IPS DF 19.7 (cell line): ENCODE measurements at regions not wholly inside any gene's neighbourhood (a gene's known extent, or its start where the extent isn't known, plus 50 kb on each side); places are given as distances from the start of the nearest gene placed in this dataset.
"Not testable (repeated sequence)": the region's sequence is repeated elsewhere in the genome, so short reads cannot be mapped to it uniquely, and the experiment has no call there.

ENCODE experiments used
- DNase-seq: peaks from one replicate; pipeline ENCODE4 v3.0.0-alpha.2; 2013; ENCODE audit warnings: low read depth, low spot score

DNA sequence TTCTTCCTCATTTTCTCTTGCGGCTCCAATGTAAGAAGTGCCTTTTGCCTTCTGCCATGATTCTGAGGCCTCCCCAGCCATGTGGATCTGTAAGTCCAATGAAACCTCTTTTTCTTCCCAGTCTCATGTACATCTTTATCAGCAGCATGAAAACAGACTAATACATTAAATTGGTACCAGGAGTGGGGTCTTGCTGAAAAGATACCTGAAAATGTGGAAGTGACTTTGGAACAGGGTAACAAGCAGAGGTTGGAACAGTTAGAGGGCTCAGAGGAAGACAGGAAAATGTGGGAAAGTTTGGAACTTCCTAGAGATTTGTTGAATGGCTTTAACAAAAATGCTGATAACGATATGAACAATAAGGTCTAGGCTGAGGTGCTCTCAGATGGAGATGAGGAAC, 316.7 kb upstream of the HS3ST5 start:
- no peak for DNase-seq

DNA sequence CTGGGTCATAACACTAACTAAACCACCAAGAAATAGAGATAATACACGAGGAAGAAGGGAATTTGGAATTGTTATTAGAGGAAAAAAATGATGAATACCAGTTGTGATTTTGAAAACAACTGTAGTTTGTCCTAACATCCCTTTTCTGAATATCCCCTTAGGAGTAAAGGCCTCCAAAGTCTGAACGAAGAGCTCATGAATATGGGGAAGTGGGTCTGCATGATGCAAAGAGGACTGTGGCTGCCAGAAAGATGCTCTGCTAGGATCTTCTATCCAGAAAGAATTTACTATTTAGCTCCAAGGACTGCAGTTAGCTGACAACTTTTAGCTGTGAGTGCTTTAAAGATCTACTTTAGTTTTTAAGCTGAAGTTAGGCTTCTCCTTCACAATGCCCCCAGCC, 308.8 kb upstream of the HS3ST5 start:
- DNase-seq: no peak

DNA sequence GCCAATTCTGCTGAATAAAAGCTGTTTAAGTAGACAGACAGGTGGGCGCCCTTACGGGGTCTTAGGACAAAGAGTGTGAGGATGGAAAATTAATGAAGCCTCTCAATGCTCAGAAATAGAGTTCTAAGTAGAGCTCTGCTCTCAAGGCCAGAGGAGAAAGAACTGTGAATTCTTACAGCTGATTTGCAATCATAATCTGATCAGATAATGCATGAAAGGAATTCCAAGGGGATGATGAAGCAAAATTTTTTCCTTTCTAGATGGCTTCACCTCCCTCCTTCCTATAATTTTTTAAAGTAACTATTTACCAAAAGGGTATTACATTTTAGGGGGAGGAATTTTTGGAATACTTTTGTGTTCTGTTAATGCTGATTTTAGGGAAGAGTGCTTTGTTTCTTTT, 308.1 kb upstream of the HS3ST5 start:
- DNase-seq: no peak

DNA sequence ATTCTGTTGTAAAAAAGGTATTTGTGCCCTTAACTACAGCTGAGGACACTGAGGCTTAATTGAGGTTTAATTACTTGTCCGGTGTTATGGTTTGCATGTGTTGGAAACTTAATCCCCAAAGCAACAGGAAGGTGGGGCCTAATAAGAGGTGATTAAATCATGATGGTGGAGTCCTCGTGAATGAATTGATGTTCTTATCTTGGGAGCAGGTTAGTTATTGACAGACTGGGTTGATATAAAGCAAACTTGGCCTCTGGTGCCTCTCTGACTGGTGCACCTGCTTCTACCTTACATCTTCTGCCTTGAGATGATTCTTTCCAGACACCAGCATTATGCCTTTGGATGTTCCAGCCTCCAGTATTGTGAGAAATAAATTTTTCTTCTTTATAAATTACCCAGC, 306.5 kb upstream of the HS3ST5 start:
- DNase-seq: no peak

DNA sequence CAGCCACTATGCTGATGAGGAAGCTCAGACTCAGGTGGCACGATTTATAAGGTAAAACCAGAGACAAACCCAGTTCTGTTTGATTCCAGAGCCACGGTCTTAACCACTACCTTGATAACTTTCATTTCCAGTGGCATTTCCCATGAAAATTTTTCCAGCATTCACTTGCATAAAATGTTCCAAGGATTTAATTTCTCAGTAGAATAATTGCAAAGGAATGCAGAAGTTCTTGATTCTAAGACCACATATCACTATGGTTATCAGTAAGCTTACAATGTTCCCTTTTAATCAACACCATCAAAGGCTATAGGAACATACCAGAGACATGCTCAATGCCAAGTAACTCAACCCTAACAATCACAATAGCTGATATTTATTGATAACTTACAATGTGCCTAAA, 306.0 kb upstream of the HS3ST5 start:
- DNase-seq: no peak

DNA sequence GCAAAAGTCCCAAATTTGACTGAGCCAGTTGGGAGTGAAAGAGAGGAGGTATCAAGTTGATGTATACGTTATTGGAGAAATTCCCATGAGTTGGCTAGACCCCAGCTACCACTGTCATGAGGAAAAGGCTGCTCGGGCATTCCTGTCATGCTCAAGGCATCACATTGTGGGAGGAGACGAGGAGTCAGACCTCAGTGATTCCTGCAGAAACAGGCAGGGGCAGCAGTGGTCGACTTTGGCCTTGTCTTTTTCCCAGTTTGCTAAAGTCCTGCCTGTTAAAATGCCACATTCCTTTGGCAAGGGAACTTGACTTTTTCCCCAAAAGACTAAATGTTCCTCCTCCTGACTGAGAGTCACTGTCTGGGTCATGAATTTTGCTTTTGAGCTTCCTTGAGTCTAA, 295.5 kb upstream of the HS3ST5 start:
- peak; percentile 59 for DNase-seq

DNA sequence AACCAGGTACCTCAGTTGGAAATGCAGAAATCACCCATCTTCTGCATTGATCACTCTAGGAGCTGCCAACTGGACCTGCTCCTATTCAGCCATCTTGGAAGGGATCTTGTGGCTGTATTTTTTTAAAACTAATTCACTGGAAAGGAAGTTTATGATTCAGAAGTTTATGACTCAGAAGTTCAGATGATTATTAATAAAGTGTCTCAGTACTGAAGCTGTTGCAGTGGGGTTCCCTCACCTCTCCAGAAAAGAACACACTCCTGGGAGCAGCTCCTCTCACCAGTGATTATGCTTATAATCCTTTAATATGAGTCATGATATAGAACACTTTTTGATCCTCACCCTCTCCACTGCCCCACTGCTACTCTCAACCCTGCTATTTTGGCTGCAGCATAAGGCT, 291.2 kb upstream of the HS3ST5 start:
- DNase-seq: no peak

DNA sequence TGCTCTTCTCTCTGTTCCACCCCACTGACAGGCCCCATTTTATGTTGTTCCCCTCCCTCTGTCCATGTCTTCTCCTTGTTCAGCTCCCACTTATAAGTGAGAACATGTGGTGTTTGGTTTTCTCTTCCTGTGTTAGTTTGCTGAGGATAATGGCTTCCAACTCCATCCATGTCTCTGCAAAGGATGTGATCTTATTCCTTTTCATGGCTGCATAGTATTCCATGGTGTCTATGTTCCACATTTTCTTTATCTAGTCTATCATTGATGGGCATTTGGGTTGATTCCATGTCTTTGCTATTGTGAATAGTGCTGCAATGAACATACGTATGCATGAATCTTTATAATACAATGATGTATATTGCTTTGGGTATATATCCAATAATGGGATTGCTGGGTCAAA, 283.4 kb upstream of the HS3ST5 start:
- not testable (repeated sequence) for DNase-seq

DNA sequence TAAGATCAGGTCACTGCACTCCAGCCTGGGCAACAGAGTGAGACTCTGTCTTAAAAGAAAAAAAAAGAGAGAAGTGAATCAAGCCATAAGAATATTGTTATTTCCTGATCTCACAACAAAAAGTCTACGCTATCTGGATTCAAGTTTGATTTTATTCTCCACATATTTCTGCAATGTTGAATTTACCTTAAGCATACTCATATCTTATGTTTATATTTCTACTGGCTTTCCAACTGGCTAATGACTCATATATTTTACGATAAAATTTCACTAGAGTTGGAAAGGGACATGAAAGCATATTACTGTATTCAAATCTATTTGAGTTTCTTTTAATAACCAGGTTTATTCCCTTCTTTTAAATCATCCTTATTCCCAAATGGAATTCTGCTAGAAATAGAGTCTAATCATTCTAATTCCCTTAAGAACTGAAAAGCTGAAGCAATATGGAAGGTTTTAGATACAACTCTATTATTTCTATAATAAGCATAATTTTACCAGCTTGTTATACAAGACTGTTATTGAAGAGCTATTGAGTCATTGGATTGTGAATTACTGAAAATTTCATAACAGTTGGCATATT, 276.9 kb upstream of the HS3ST5 start:
- no peak for DNase-seq

DNA sequence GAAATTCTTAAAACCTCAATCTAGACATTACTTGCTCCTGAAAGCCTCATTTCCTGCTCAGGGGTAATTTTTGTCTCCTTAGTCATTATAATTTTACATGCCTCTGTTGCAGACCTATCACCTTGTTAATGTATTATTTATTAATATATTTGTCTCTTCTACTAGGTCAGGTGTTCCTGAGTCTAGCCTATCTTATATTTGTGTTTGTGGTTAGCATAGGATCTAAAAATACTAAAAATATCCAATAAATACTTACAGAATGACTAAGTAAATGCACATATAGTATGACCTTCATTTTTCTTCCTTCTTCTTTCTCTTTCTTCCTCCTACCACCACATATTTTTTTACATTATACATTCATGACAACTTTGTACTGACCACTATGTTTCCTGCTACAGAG, 268.9 kb upstream of the HS3ST5 start:
- DNase-seq: no peak

DNA sequence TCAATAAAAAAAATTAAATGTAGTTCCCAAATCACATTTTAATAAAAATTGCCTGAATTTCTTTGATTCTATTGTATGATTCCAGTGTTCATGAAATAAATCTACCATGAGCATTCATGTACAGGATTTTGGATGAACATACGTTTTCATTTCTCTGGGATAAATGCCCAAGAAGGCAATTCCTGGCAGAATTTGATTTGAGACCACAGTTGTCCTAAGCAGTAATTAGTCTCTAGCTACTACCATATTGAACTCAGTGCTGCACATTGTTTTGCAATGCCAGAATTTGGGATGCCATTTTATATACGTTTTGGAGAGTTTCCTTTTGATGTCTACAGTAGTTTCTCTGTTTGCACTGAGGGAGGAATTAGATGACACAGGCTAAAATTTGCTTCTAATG, 265.3 kb upstream of the HS3ST5 start:
- no peak for DNase-seq

DNA sequence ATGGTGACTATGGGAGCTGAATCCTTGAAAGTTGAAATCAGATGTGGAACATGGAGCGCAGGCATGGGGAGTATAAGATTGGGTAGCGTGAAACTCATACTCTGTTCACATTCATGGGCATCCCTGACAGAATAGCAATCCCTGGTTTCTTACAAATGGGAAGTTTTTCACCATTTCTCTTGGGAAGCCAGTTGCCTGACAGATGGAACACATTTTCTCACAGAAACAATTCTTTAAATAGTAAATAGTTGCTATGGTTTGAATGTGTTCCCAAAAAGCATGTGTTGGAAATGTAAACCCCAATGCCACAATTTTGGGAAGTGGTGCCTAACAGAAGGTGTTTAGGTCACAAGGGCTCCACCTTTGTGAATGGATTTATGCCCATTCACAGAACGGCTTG, 262.8 kb upstream of the HS3ST5 start:
- DNase-seq: no peak

DNA sequence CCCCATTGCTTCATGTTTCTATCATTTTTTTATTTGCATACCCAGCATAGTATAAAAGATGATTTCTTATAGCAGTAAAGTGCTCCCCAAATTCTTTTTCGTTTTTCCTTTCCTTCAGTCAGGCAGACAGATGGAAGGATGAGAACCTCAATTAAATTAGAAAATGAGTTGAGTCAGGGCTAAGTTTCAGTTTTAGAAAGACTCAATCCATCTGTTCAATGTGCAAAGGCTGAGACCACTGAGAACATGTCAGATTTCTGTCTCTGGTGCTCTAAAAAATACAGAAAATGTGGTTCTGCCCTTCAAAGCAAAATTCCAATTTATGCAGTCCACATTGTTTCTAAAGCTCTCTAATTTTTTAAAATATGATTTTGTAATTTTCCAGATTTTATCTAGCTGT, 257.6 kb upstream of the HS3ST5 start:
- no peak for DNase-seq

DNA sequence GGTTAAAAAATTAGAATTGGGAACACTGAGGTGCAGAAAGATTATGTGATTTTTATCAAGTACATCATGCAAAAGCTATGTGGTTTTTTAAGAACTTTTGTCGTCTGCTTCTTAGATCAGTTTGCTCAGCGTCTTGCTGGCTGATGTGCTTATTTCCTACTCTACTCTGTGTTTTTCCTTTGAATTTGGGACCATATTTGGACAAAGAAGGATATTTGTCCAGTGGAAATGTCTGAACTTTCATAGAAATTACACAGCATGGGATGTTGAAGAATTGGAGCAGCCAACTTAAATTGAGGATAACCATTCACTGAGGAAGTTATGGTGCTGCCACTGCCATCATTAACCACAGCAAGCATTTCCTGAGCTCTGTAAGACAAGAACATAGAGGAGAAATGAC, 252.8 kb upstream of the HS3ST5 start:
- no peak for DNase-seq

DNA sequence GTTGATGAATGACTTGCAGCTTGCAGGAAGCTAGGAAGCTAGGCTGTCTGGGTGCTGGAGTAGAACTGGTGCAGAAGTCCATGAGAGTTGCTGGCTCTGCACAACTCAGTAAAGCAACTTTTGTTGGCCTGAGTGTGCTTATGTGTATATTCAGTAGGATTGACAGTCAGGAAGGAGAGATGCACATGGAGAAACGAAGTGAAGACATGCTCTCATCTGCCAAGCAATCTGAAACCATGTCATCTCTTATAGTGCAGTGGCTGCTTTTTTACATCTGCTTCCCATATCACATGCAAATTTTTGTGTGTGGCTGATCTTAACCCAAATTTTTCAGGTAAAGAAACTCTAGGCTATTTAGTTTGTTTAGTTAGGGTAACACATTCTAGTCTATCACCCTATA, 252.4 kb upstream of the HS3ST5 start:
- DNase-seq: no peak

DNA sequence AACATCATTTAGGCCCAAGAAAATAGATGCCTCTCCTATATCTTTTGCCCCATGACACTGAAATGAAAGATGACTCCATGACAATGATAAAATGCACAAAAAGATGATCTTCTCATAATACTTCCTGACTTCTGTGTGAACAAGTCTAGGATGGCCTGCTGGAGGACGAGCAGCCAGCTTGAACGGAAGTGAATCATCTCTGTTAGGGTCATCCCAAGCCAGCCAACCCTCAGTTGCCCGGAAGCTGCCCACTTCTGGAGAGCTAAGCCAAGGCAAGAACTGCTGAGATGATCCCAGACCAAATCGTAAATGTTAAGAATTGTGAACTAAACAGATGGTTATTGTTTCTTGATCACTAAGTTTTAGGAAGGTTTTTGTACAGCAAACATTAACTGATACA, 249.7 kb upstream of the HS3ST5 start:
- no peak for DNase-seq

DNA sequence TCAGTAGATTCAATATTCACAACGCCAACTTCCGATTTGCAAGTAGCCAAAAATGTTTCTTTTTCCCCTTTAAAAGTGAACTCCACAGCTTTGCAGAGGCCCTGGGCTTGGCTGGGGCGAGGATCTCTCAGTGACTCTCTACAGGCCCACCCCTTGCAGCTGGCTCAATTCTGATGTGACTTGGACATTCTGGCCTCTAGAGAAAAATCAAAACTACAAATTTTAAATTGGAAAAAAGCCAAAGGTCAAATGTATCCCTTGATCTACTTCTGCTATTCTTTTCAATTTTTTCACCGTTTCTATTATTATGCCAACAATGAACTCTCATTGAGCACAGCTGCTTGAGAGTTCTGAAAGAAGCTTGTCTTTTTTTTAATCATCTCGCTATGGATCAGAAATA, 245.9 kb upstream of the HS3ST5 start:
- no peak for DNase-seq

DNA sequence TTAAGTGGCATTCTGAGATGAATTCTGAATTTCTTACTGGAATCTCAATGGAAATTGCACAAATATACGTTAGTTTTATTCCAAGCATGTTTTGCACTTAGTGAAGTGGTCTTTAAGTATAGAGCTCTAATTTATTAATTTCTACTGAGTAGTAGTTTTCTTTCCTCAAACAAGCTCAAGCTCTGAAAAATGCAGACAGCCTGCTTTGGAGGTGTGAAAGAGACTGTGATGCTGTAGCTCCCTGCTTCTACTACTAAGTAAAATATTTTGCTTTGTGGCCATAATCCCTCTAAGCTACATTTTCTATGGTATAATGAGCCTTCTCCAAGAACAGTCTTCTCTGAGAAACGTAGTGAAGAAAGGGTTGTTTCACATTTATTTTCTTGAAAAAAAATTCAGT, 243.5 kb upstream of the HS3ST5 start:
- no peak for DNase-seq

DNA sequence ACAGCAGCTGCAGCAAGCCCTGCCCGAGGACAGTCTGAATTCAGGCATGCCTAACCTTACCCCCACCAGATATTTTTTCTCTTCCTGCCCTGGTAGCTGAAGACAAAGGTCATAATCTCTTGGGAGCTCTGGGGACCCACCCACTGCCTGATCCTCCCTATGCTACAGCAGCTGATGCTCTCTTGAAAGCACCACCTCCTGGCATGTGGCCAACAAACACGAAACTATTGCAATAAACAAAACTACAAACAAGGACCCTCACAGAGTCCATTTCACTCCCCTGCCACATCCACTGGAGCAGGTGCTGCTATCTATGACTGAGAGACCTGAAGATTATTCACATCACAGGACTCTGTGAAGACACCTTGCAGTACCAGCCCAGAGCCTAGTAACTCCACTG, 238.5 kb upstream of the HS3ST5 start:
- no peak for DNase-seq

DNA sequence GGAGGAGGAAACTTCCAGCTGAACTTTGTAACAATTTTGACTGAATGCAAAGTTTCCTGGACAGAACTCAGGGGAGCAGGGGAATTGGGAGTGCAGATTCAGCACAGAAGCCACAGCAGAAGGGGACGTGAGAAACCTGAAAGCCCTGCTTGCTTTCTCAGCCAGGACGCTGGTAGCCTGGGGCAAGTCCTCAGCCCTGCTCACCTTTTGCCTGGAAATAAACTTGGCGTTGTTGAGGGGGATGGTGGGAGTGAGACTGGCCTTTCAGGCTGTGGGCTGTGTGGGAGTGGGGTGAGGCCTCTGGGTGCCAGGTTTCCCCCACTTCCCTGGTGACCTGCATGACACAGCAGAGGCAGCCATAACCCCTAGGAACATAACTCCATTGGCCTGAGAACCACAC, 238.1 kb upstream of the HS3ST5 start:
- DNase-seq: no peak

DNA sequence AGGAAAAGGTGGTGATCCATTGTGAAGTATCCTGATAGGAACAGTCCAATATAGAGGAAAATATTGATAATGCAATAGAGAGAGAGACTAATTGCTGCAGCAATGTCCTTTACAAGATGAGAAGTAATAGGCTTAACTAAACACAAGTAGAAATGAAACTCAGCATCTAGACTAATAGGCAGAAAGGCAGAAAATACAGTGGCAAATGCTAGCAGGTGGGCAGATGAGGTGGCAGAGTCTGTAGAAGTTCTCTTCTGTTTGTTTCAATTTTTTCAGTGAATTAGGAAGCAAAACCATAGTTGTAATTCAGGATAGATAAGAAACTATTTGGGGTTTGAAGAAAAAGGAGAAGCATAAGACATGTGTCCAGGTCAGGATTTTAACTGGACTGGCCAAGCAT, 236.7 kb upstream of the HS3ST5 start:
- DNase-seq: no peak

DNA sequence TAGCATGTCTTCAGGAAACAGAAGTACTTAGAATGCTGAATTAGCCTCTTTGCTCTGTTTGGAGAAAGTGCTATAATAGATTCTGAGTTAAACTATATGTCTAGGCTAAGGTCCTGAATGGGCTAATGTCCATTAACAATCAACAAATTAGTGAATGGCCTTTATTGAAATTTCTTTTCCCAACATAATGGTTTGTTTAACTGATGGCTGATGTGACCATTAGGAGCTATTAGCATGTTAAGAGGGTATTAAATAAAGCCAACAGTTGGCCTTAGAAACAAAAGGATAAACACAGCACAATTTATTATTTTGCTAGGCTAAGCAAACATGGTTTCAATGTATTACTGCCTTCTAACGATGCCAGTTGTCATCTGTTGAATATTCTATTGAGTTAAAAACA, 234.3 kb upstream of the HS3ST5 start:
- DNase-seq: no peak

DNA sequence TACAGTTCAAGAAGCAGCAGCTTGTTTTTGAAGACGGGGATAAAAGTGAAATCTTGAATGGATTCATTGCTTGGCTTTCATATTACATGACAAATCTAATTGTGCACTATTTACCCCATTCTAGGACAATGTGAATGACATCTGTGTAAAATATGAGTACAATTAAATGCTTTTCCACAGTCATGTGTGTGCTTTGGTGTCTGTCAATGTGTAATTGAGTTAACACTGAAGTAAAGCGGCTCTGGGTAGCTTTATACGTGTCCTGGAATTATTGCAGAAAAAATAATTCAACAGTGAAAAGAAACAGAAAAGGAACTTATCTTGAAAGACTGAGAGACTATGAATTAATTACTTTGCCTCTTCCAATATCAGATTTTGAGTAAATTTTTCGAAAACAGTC, 233.5 kb upstream of the HS3ST5 start:
- DNase-seq: no peak

DNA sequence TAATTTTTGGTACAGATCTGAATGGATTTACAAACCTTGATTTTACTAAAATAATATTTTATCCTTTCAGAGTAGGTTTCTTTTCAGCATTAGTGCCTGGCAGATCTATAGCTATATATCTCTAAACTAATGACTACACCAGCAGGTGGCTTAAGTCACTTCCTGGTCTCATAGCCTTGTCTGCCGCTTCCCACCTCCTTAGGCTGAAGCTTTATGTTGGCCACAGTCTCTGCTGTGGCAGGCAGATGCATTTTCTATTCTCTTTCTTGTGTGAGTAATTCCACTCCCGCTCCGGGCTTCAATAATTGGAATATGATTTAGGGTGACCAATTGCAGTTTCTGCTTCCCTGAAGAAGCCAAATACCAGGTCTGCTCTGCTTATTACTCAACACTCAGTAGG, 226.8 kb upstream of the HS3ST5 start:
- no peak for DNase-seq
